GM10248 (cell line): ENCODE measurements at regions not wholly inside any gene's neighbourhood (a gene's known extent, or its start where the extent isn't known, plus 50 kb on each side); places are given as distances from the start of the nearest gene placed in this dataset.

Experiments used
- CTCF ChIA-PET: fragments of 300-600 bp; sonication (Branson Sonifier 250); formaldehyde crosslinking; extraction: SDS; loops from one replicate; lab custom pipeline; 2021; ENCODE audit warnings: antibody characterized with exemption; lab: Yijun Ruan, JAX
- POLR2A ChIA-PET: fragments of 350-650 bp; sonication (Branson Sonifier 250); formaldehyde crosslinking; extraction: SDS; loops from one replicate; lab custom pipeline; 2020; ENCODE audit warnings: antibody characterized with exemption; lab: Yijun Ruan, JAX
- DNase-seq: peaks from one replicate; pipeline ENCODE4 v3.0.0; 2012; ENCODE audit errors: extremely low spot score
- TF ChIP-seq, protein P1 (sequence below): IDR thresholded peaks from 2 replicates; pipeline ENCODE4 v1.5.1; 2012; ENCODE audit warnings: mild to moderate bottlenecking, low read depth; ENCODE audit errors: extremely low read depth, missing control alignments, control extremely low read depth

DNA sequence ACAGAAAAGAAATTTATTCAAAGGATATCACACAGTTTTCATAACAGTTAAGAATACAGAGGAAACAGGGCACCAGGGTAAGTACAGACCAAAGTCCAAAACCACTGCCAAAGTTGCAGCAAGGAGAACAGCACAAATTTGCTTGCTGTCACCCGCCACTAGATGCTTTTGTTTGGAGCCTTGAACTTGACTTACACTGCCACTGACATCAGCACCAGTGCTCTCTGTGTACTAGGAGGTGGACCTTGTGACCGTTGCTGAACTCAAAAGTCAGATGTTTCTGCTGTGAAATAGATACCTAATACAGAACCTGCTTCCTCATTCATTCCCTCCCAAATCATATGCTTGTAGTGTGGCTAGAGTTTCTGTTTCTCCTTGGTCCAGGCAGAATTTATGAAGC is 578.3 kb upstream of the TMEFF2 start:
- POLR2A ChIA-PET: no interaction called here
- TF ChIP-seq, protein P1, sequence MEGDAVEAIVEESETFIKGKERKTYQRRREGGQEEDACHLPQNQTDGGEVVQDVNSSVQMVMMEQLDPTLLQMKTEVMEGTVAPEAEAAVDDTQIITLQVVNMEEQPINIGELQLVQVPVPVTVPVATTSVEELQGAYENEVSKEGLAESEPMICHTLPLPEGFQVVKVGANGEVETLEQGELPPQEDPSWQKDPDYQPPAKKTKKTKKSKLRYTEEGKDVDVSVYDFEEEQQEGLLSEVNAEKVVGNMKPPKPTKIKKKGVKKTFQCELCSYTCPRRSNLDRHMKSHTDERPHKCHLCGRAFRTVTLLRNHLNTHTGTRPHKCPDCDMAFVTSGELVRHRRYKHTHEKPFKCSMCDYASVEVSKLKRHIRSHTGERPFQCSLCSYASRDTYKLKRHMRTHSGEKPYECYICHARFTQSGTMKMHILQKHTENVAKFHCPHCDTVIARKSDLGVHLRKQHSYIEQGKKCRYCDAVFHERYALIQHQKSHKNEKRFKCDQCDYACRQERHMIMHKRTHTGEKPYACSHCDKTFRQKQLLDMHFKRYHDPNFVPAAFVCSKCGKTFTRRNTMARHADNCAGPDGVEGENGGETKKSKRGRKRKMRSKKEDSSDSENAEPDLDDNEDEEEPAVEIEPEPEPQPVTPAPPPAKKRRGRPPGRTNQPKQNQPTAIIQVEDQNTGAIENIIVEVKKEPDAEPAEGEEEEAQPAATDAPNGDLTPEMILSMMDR: no peak
- no peak for DNase-seq
- CTCF ChIA-PET: no interaction called here

DNA sequence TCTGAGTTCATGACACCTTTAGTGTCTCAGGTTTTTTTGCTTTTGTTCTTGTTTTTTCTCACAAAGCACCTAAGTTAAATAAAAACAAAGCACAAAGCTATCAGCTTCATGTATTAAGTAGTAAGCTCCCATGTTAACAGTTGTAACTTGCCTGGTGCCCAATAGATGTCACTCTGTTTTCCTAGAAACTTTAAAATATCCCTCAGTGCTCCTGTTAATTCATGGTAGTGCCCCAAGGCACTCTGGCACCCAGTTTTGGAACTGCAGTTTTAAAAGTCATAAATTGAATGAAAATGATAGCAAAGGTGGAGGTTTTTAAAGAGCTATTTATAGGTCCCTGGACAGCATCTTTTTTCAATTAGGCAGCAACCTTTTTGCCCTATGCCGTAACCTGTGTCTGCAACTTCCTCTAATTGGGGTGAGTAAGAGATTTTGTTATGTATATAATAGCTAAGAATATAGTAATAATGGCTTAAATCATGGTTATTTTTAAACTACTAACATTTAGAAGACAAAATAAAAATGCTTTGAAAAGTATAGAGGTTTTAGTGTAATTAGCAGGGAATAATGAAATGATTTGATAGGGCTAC is 555.0 kb upstream of the TMEFF2 start:
- CTCF ChIA-PET: no interaction called here
- TF ChIP-seq, protein P1: no peak
- POLR2A ChIA-PET: no interaction called here
- DNase-seq: no peak

DNA sequence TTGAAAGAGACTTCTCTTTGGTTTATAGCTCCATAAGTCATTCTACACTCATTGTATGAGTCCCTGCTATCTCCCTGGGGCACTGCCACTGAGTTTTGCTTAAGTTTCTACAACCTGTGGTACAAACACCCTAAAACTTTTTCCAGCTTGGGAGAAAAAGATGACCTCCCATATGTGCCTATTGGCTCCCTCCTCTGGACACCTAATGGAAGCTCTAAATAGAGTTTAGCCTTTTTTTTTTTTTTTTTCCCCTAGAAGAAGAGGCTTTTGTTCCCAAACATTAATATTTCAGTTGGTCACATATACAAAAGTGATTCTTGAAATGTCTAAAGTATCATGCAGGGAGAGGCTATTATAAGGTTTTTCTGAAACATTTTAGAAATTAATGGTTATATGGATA is 547.2 kb upstream of the TMEFF2 start:
- CTCF ChIA-PET: no interaction called here
- TF ChIP-seq, protein P1: no peak
- DNase-seq: no peak
- POLR2A ChIA-PET: no interaction called here

DNA sequence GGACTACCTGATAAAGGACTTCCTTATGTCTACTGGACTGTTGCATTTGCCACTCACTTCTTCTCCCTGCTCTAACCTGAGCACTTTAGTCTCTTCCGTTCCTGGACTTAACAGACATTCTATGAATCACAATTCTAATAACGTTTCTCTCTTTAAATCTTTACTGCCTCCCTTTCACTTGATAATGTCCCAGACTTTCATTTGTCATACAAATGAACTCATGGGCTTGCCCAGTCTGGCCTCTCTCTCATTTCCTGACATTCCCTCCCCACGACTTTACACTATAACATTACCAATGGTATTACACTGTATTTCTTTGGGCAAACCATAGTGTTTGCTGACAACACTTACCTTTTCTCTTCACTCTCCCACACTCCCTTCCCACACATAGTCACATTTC is 540.7 kb upstream of the TMEFF2 start:
- TF ChIP-seq, protein P1: no peak
- CTCF ChIA-PET: no interaction called here
- POLR2A ChIA-PET: no interaction called here
- DNase-seq: no peak

DNA sequence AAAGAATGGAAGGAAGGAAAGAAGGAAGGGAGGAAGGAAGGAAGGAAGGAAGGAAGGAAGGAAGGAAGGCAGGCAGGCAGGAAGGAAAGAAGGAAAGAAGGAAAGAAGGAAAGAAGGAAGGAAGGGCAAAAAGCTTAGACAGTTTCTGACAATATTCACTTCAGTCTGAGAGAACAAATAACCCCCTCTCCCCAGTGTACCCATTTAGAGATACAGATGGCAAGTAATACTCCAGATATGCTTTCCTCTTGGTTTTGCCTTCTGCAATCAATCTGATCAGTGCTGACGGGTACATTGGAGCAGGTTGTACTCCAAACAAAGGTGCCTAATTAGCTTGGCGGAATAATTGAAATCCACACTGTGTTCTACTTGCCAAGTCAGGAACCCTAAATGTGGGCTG is 534.6 kb upstream of the TMEFF2 start:
- TF ChIP-seq, protein P1: no peak
- no peak for DNase-seq
- POLR2A ChIA-PET: no interaction called here
- CTCF ChIA-PET: interaction anchor here (0.8 kb wide), 1 partner anchor 17 kb away, joined by 3 read pairs; no protein-coding TSS in a partner anchor

DNA sequence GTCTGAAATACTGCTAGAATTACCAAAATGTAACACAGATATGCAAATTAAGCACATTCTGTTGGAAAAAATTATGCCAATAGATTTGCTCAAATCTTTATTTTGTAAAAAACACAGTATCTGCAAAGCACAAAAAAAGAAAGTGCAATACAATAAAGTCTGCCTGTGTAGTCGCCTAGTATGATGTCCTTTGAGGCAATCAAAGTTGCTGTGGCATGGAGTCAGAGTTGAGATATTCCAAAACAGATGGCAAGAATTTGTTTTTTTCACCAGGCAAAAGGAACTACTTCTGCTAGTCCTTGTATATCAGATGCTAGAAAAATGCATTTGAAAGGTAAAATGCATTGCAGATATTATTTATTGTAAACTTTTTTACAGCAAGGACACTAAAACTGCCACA is 531.3 kb upstream of the TMEFF2 start:
- no peak for DNase-seq
- ChIA-PET POLR2A (no interaction called here), CTCF (no interaction called here)
- TF ChIP-seq, protein P1: no peak
